HEK293 (cell line): ENCODE measurements at regions not wholly inside any gene's neighbourhood (a gene's known extent, or its start where the extent isn't known, plus 50 kb on each side); places are given as distances from the start of the nearest gene placed in this dataset.

Experiments used
- CTCF ChIA-PET: fragments of 350-600 bp; formaldehyde crosslinking; extraction: SDS; loops from one replicate; lab custom pipeline; 2021; ENCODE audit warnings: antibody characterized with exemption; lab: Yijun Ruan, JAX
- POLR2A ChIA-PET: fragments of 300-600 bp; formaldehyde crosslinking; extraction: SDS; loops from one replicate; lab custom pipeline; 2020; ENCODE audit warnings: antibody characterized with exemption, inconsistent platforms; lab: Yijun Ruan, JAX
- H3K27ac ChIP-seq: fragments of 200-500 bp; sonication (Bioruptor generic); 2 replicates; pipeline ENCODE4 v1.5.1; 2014; ENCODE audit warnings: low read depth, low read length, control low read depth, inconsistent platforms; ENCODE audit errors: extremely low read depth
- H3K36me3 ChIP-seq, 2 experiments: fragments of 200-500 bp in 1 of 2; sonication (Bioruptor generic) in 1 of 2; 1 replicate in 1 of 2; 2 replicates in 1 of 2; pipeline ENCODE4 v1.5.1; 2014 to 2017; ENCODE audit warnings: inconsistent platforms in 2 of 2, low read length in 2 of 2; ENCODE audit not compliant: control insufficient read depth in 2 of 2, insufficient read depth in 1 of 2
- H3K4me1 ChIP-seq: fragments of 200-500 bp; sonication (Bioruptor generic); 2 replicates; pipeline ENCODE4 v1.5.1; 2014; ENCODE audit warnings: mild to moderate bottlenecking, low read length, inconsistent platforms; ENCODE audit not compliant: control insufficient read depth, insufficient read depth
- H3K4me3 ChIP-seq: 2 replicates; pipeline ENCODE4 v1.5.1; 2011; ENCODE audit warnings: low read depth, mild to moderate bottlenecking, control low read depth, low read length, moderate library complexity
- H3K9me3 ChIP-seq: fragments of 200-500 bp; sonication (Bioruptor generic); 2 replicates; pipeline ENCODE4 v1.5.1; 2014; ENCODE audit warnings: low read depth, low read length, inconsistent platforms; ENCODE audit not compliant: control insufficient read depth, insufficient read depth
- ATF2 ChIP-seq: fragments of 450-650 bp; formaldehyde crosslinking; IDR thresholded peaks from 2 replicates; pipeline ENCODE4 v1.5.1; 2016; ENCODE audit warnings: missing biosample characterization, missing genetic modification characterization, low read depth
- KLF1 ChIP-seq: fragments of 450-650 bp; formaldehyde crosslinking; IDR thresholded peaks from 2 replicates; pipeline ENCODE4 v1.5.1; 2016; ENCODE audit warnings: missing biosample characterization, missing genetic modification characterization
- PRDM2 ChIP-seq: fragments of 450-650 bp; formaldehyde crosslinking; IDR thresholded peaks from 2 replicates; pipeline ENCODE4 v1.5.1; 2016; ENCODE audit warnings: missing biosample characterization, missing genetic modification characterization, borderline replicate concordance
- SETDB1 ChIP-seq: IDR thresholded peaks from one replicate; pipeline ENCODE4 v1.6.1; 2017; ENCODE audit warnings: mild to moderate bottlenecking, low read length, moderate library complexity, mixed read lengths; ENCODE audit not compliant: insufficient read length
- TRIM28 ChIP-seq: IDR thresholded peaks from 2 replicates; pipeline ENCODE4 v1.6.1; 2011; ENCODE audit warnings: low read length, control low read depth, borderline replicate concordance
- ZBTB17 ChIP-seq: fragments of 450-650 bp; formaldehyde crosslinking; IDR thresholded peaks from 2 replicates; pipeline ENCODE4 v1.5.1; 2016; ENCODE audit warnings: missing biosample characterization, missing genetic modification characterization
- ZEB2 ChIP-seq: fragments of 450-650 bp; formaldehyde crosslinking; IDR thresholded peaks from 2 replicates; pipeline ENCODE4 v1.5.1; 2016; ENCODE audit warnings: missing biosample characterization, missing genetic modification characterization
- ZNF140 ChIP-seq: fragments of 450-650 bp; formaldehyde crosslinking; IDR thresholded peaks from 2 replicates; pipeline ENCODE4 v1.5.1; 2016; ENCODE audit warnings: missing biosample characterization, missing genetic modification characterization
- ZNF274 ChIP-seq, 2 experiments: fragments of 200-500 bp in 1 of 2; fragments of 450-650 bp in 1 of 2; sonication (Bioruptor generic) in 1 of 2; formaldehyde crosslinking in 1 of 2; IDR thresholded peaks; 2 replicates each; pipeline versions ENCODE4 v1.5.1 to v1.6.1; 2014 to 2016; ENCODE audit warnings: borderline replicate concordance in 1 of 2, inconsistent platforms in 1 of 2, low read length in 1 of 2, missing biosample characterization in 1 of 2, missing genetic modification characterization in 1 of 2
- ZNF280C ChIP-seq: fragments of 450-650 bp; formaldehyde crosslinking; IDR thresholded peaks from 2 replicates; pipeline ENCODE4 v1.5.1; 2016; ENCODE audit warnings: missing biosample characterization, missing genetic modification characterization
- ZNF335 ChIP-seq: fragments of 450-650 bp; formaldehyde crosslinking; conservative IDR thresholded peaks from 2 replicates; pipeline ENCODE4 v1.5.1; 2016; ENCODE audit warnings: missing biosample characterization, missing genetic modification characterization
- ZNF394 ChIP-seq: fragments of 450-650 bp; formaldehyde crosslinking; IDR thresholded peaks from 2 replicates; pipeline ENCODE4 v1.5.1; 2016; ENCODE audit warnings: missing biosample characterization, missing genetic modification characterization, mild to moderate bottlenecking, moderate library complexity, borderline replicate concordance
- ZNF426 ChIP-seq: fragments of 450-650 bp; formaldehyde crosslinking; IDR thresholded peaks from 2 replicates; pipeline ENCODE4 v1.5.1; 2017; ENCODE audit warnings: missing biosample characterization, missing genetic modification characterization, mild to moderate bottlenecking, inconsistent platforms, moderate library complexity
- ZNF621 ChIP-seq: fragments of 450-650 bp; formaldehyde crosslinking; IDR thresholded peaks from 2 replicates; pipeline ENCODE4 v1.5.1; 2017; ENCODE audit warnings: missing biosample characterization, missing genetic modification characterization
- ZNF704 ChIP-seq: fragments of 450-650 bp; formaldehyde crosslinking; IDR thresholded peaks from 2 replicates; pipeline ENCODE4 v1.5.1; 2016; ENCODE audit warnings: missing biosample characterization, missing genetic modification characterization
- ZNF777 ChIP-seq: fragments of 450-650 bp; formaldehyde crosslinking; IDR thresholded peaks from 2 replicates; pipeline ENCODE4 v1.5.1; 2017; ENCODE audit warnings: missing biosample characterization, missing genetic modification characterization, borderline replicate concordance
- ZNF792 ChIP-seq: fragments of 450-650 bp; formaldehyde crosslinking; IDR thresholded peaks from 2 replicates; pipeline ENCODE4 v1.5.1; 2016; ENCODE audit warnings: missing biosample characterization, missing genetic modification characterization
- ZNF843 ChIP-seq: fragments of 450-650 bp; formaldehyde crosslinking; IDR thresholded peaks from 2 replicates; pipeline ENCODE4 v1.5.1; 2016; ENCODE audit warnings: missing biosample characterization, missing genetic modification characterization

- CTCF ChIA-PET = no interaction called here
- TF ChIP-seq ZNF621 (no peak), KLF1 (tag by site-specific recombination) (no peak), ZNF792 (no peak), ZNF843 (no peak), ZEB2 (tag by site-specific recombination) (no peak)
- POLR2A ChIA-PET = no interaction called here
- H3K4me1 ChIP-seq = no peaks in the 10 kb centered on the region
- H3K9me3 ChIP-seq = no peaks in the 10 kb centered on the region
- H3K4me3 ChIP-seq = no peak overlapping the region
- no peak overlapping the region for H3K27ac ChIP-seq
- no peaks in the 10 kb centered on the region for H3K36me3 ChIP-seq
Observed at GRCh38 chr1:80113168-80114038, 1106.9 kb upstream of the ADGRL4 start.

GRCh38 chr1:80101159-80101558, 1094.6 kb upstream of the ADGRL4 start:
- Histone ChIP-seq H3K4me3 (no peak overlapping the region), H3K36me3 (no peaks in the 10 kb centered on the region), H3K9me3 (no peaks in the 10 kb centered on the region; the same call in 1 of the 2 replicates), H3K27ac (no peak overlapping the region), H3K4me1 (no peaks in the 10 kb centered on the region)
- TF ChIP-seq SETDB1 (peak; percentile 78), ZNF704 (tag by site-specific recombination) (no peak), TRIM28 (peak; percentile 60; the same call in 1 of the 2 replicates)
- POLR2A ChIA-PET = no interaction called here
- CTCF ChIA-PET = interaction anchor here (0.6 kb wide), 1 partner anchor 24 kb away, joined by 3 read pairs; no protein-coding TSS in a partner anchor

GRCh38 chr1:80099713-80100112, 1093.2 kb upstream of the ADGRL4 start:
- H3K9me3 ChIP-seq = no peaks in the 10 kb centered on the region; the same call in 1 of the 2 replicates
- H3K4me1 ChIP-seq = no peaks in the 10 kb centered on the region
- no peak overlapping the region for H3K27ac ChIP-seq
- H3K4me3 ChIP-seq = no peak overlapping the region
- TF ChIP-seq PRDM2 (tag by site-specific recombination) (no peak), ZBTB17 (tag by site-specific recombination) (no peak), ZNF394 (tag by site-specific recombination) (no peak), ZNF335 (tag by site-specific recombination) (no peak), ZNF280C (tag by site-specific recombination) (no peak), ZNF777 (no peak), ZNF140 (tag by site-specific recombination) (no peak), ZNF274 (IDR thresholded peaks at IDR 0.05; ENCODE audit: low read length) (no peak), ZNF274 (tag by site-specific recombination; IDR thresholded peaks at IDR 0.05; ENCODE audit: borderline replicate concordance) (no peak), ATF2 (tag by site-specific recombination) (no peak), ZNF426 (tag by site-specific recombination) (no peak)
- no peaks in the 10 kb centered on the region for H3K36me3 ChIP-seq
- POLR2A ChIA-PET = no interaction called here
- CTCF ChIA-PET = no interaction called here
